ENCODE measurements at regions not wholly inside any gene's neighbourhood (a gene's known extent, or its start where the extent isn't known, plus 50 kb on each side); places are given as distances from the start of the nearest gene placed in this dataset.
A peak's percentile ranks its signal among the peaks of the same experiment; 100 is the strongest.

DNA sequence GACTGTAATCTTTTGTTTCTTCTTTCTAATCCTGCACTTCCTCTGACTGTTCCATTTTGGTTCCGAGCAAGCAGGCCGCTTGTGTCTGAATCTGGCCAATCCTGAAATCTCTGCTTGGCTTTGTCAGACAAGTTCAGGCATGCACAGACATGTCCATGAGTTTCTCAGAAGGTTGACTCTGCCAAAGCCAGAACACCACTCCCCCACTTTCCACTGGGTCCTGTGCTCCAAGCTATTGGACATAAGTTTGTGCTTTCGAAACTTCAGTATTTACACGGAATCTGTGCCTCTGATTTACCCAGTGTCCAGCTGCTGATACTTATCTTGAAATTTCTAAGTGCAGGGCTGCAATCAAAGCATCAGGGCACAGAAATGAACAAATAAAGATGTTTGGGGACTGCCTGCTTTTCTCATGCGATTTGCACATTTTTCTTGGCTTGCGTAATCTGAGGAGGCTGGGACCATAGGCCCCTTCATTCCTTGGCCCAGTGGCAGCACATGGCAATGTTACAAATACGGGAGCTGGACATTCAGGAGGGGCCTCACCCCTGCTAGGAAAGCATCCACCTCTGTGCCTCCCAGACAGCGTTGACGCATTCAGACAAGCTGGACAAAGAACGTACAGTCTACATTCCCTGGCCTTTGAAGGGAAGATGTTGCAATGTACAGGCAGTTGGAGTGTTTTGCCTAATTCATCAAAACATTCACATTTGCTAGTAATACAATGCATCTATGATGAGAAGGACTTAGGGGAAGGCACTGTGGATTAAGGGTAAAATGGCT lies 209.2 kb upstream of the PAPPA start (continued):
- TF ChIP-seq, protein P1, sequence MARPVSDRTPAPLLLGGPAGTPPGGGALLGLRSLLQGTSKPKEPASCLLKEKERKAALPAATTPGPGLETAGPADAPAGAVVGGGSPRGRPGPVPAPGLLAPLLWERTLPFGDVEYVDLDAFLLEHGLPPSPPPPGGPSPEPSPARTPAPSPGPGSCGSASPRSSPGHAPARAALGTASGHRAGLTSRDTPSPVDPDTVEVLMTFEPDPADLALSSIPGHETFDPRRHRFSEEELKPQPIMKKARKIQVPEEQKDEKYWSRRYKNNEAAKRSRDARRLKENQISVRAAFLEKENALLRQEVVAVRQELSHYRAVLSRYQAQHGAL (CRISPR knock-in tag; IDR thresholded peaks at IDR 0.05; ENCODE audit: not compliant biosample characterization), result no peak
- peak; percentile 64 for TF ChIP-seq ZNF329 (CRISPR knock-in tag; IDR thresholded peaks at IDR 0.05; ENCODE audit: low read depth)
- no peak; the same call in 1 of the 2 replicates for TF ChIP-seq CCDC6 (CRISPR knock-in tag; IDR thresholded peaks at IDR 0.05)
- TF ChIP-seq IRF2 (CRISPR knock-in tag; IDR thresholded peaks at IDR 0.05), result peak; percentile 50; the same call in 1 of the 2 replicates
- TF ChIP-seq, protein P2, sequence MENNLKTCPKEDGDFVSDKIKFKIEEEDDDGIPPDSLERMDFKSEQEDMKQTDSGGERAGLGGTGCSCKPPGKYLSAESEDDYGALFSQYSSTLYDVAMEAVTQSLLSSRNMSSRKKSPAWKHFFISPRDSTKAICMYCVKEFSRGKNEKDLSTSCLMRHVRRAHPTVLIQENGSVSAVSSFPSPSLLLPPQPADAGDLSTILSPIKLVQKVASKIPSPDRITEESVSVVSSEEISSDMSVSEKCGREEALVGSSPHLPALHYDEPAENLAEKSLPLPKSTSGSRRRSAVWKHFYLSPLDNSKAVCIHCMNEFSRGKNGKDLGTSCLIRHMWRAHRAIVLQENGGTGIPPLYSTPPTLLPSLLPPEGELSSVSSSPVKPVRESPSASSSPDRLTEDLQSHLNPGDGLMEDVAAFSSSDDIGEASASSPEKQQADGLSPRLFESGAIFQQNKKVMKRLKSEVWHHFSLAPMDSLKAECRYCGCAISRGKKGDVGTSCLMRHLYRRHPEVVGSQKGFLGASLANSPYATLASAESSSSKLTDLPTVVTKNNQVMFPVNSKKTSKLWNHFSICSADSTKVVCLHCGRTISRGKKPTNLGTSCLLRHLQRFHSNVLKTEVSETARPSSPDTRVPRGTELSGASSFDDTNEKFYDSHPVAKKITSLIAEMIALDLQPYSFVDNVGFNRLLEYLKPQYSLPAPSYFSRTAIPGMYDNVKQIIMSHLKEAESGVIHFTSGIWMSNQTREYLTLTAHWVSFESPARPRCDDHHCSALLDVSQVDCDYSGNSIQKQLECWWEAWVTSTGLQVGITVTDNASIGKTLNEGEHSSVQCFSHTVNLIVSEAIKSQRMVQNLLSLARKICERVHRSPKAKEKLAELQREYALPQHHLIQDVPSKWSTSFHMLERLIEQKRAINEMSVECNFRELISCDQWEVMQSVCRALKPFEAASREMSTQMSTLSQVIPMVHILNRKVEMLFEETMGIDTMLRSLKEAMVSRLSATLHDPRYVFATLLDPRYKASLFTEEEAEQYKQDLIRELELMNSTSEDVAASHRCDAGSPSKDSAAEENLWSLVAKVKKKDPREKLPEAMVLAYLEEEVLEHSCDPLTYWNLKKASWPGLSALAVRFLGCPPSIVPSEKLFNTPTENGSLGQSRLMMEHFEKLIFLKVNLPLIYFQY (CRISPR knock-in tag; IDR thresholded peaks at IDR 0.05; ENCODE audit: borderline replicate concordance), result peak; percentile 85
- TF ChIP-seq, protein P3, sequence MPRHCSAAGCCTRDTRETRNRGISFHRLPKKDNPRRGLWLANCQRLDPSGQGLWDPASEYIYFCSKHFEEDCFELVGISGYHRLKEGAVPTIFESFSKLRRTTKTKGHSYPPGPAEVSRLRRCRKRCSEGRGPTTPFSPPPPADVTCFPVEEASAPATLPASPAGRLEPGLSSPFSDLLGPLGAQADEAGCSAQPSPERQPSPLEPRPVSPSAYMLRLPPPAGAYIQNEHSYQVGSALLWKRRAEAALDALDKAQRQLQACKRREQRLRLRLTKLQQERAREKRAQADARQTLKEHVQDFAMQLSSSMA (CRISPR knock-in tag; IDR thresholded peaks at IDR 0.05), result no peak
- no peak for TF ChIP-seq FOXC1 (CRISPR knock-in tag; IDR thresholded peaks at IDR 0.05; ENCODE audit: borderline replicate concordance)
- peak; percentile 26; the same call in 1 of the 2 replicates for TF ChIP-seq TCF7L2 (IDR thresholded peaks at IDR 0.05; ENCODE audit: low read depth, low read length)
- TF ChIP-seq ZNF124 (CRISPR knock-in tag; IDR thresholded peaks at IDR 0.05), result peak; percentile 19; the same call in 1 of the 2 replicates
- TF ChIP-seq, protein P4, sequence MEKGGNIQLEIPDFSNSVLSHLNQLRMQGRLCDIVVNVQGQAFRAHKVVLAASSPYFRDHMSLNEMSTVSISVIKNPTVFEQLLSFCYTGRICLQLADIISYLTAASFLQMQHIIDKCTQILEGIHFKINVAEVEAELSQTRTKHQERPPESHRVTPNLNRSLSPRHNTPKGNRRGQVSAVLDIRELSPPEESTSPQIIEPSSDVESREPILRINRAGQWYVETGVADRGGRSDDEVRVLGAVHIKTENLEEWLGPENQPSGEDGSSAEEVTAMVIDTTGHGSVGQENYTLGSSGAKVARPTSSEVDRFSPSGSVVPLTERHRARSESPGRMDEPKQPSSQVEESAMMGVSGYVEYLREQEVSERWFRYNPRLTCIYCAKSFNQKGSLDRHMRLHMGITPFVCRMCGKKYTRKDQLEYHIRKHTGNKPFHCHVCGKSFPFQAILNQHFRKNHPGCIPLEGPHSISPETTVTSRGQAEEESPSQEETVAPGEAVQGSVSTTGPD (CRISPR knock-in tag; IDR thresholded peaks at IDR 0.05), result no peak
- TF ChIP-seq KLF11 (CRISPR knock-in tag; IDR thresholded peaks at IDR 0.05), result no peak; the same call in 1 of the 2 replicates
- TF ChIP-seq, protein P5, sequence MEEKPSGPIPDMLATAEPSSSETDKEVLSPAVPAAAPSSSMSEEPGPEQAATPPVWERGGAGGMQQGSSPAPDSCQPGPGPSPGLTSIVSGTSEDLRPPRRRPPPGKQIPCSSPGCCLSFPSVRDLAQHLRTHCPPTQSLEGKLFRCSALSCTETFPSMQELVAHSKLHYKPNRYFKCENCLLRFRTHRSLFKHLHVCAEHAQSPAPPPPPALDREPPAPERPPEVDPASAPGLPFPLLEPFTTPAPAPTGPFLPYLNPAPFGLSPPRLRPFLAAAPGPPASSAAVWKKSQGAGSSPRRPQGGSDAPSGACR (CRISPR knock-in tag; IDR thresholded peaks at IDR 0.05), result no peak
- TF ChIP-seq ZFP82 (CRISPR knock-in tag; IDR thresholded peaks at IDR 0.05; ENCODE audit: borderline replicate concordance), result no peak
- TF ChIP-seq, protein P6, sequence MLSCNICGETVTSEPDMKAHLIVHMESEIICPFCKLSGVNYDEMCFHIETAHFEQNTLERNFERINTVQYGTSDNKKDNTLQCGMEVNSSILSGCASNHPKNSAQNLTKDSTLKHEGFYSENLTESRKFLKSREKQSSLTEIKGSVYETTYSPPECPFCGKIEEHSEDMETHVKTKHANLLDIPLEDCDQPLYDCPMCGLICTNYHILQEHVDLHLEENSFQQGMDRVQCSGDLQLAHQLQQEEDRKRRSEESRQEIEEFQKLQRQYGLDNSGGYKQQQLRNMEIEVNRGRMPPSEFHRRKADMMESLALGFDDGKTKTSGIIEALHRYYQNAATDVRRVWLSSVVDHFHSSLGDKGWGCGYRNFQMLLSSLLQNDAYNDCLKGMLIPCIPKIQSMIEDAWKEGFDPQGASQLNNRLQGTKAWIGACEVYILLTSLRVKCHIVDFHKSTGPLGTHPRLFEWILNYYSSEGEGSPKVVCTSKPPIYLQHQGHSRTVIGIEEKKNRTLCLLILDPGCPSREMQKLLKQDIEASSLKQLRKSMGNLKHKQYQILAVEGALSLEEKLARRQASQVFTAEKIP (CRISPR knock-in tag; IDR thresholded peaks at IDR 0.05; ENCODE audit: borderline replicate concordance), result no peak
- TF ChIP-seq, protein P7, sequence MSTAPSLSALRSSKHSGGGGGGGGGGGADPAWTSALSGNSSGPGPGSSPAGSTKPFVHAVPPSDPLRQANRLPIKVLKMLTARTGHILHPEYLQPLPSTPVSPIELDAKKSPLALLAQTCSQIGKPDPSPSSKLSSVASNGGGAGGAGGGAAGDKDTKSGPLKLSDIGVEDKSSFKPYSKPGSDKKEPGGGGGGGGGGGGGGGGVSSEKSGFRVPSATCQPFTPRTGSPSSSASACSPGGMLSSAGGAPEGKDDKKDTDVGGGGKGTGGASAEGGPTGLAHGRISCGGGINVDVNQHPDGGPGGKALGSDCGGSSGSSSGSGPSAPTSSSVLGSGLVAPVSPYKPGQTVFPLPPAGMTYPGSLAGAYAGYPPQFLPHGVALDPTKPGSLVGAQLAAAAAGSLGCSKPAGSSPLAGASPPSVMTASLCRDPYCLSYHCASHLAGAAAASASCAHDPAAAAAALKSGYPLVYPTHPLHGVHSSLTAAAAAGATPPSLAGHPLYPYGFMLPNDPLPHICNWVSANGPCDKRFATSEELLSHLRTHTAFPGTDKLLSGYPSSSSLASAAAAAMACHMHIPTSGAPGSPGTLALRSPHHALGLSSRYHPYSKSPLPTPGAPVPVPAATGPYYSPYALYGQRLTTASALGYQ (CRISPR knock-in tag; IDR thresholded peaks at IDR 0.05), result peak; percentile 81
- peak; percentile 88; the same call in 1 of the 2 replicates for TF ChIP-seq ZNF292 (CRISPR knock-in tag; IDR thresholded peaks at IDR 0.05; ENCODE audit: borderline replicate concordance, low read depth)
- TF ChIP-seq HNRNPL (IDR thresholded peaks at IDR 0.05; ENCODE audit: low read depth, low read length), result no peak
